Sigmoid colon (tissue), 6 donors: ENCODE measurements at regions not wholly inside any gene's neighbourhood (a gene's known extent, or its start where the extent isn't known, plus 50 kb on each side); places are given as distances from the start of the nearest gene placed in this dataset.

Experiments
- DNase-seq: peaks from one replicate; pipeline ENCODE4 v3.0.0-alpha.2; 2019
- H3K27ac ChIP-seq, 4 donors: fragments of 200-600 bp; sonication (generic); one replicate each; pipeline ENCODE4 v1.5.1; 2016 to 2019; ENCODE audit warnings: mild to moderate bottlenecking in 1 of 4
- H3K27me3 ChIP-seq, 3 donors: fragments of 200-600 bp; sonication (generic); one replicate each; pipeline ENCODE4 v1.5.1; 2019; ENCODE audit warnings: mild to moderate bottlenecking in 1 of 3
- H3K36me3 ChIP-seq, 4 donors: fragments of 200-600 bp; sonication (generic); one replicate each; pipeline ENCODE4 v1.5.1; 2016 to 2019
- H3K4me1 ChIP-seq, 4 donors: fragments of 200-600 bp; sonication (generic); one replicate each; pipeline ENCODE4 v1.5.1; 2017 to 2019
- H3K4me3 ChIP-seq, 4 donors: fragments of 200-600 bp; sonication (generic); one replicate each; pipeline ENCODE4 v1.5.1; 2017 to 2019; ENCODE audit warnings: mild to moderate bottlenecking in 2 of 4, moderate library complexity in 1 of 4
- H3K9me3 ChIP-seq, 4 donors: fragments of 200-600 bp in 3 of 4; sonication (generic) in 3 of 4; one replicate each; pipeline versions ENCODE4 v1.5.1 to v1.6.1; 2013 to 2019
- CTCF ChIP-seq, 4 experiments: fragments of 450-650 bp in 3 of 4; fragments of 200-600 bp in 1 of 4; IDR thresholded peaks; one replicate each; pipeline ENCODE4 v1.5.1; 2016 to 2019; ENCODE audit warnings: antibody characterized with exemption in 4 of 4, mild to moderate bottlenecking in 3 of 4, moderate library complexity in 2 of 4
- EP300 ChIP-seq, 4 donors: sonication (generic); formaldehyde crosslinking; IDR thresholded peaks; one replicate each; pipeline ENCODE4 v1.6.1; 2017; ENCODE audit warnings: antibody characterized with exemption in 4 of 4
- POLR2A ChIP-seq, 2 donors: fragments of 450-650 bp; IDR thresholded peaks; one replicate each; pipeline ENCODE4 v1.6.1; 2016; ENCODE audit warnings: antibody characterized with exemption in 2 of 2, mild to moderate bottlenecking in 2 of 2, moderate library complexity in 2 of 2
- POLR2AphosphoS5 ChIP-seq, 4 donors: sonication (generic); formaldehyde crosslinking; IDR thresholded peaks; one replicate each; pipeline ENCODE4 v1.6.1; 2017; ENCODE audit warnings: antibody characterized with exemption in 4 of 4
- WGBS, 2 donors: extraction: QIAGEN DNeasy Blood & Tissue Kit; methylation state at CpG; one replicate each; pipeline ENCODE4 v1.1.7; 2013; 5-methylcytosine and 5-hydroxymethylcytosine counted together
- intact Hi-C: fragments of 100-400 bp; cut with DNase I; formaldehyde crosslinking; loops from one replicate; pipeline ENCODE4 v1.15.1; 2023
- donor health status: healthy with polysubstance abuse.
- donor health status: healthy.

DNA sequence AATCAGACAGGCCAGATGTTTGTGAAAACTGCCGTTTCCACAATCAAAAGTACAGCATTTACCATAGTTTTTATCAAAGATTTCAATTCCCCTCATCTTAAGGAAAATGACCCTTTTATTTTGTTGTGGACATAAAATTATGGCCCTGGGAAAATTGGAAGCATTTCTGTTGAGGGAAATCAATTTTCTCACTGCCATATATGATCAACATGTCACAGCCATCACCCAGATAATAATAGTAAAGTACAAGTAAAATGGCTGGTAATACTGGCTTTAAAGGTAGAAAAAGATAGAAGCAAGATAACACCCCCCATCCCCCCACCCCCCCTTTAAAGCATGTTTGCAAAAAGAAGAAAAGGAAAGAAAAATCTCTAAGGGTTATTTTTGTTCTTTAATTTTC is 311.7 kb downstream of the WDR72 start:
- no peak for DNase-seq
- WGBS, 2 donors, result 67 to 84% methylated on average over 1 of the region's 1 CpG
- Histone ChIP-seq H3K27me3 (no peaks in the 10 kb centered on the region), H3K27ac (no peak overlapping the region), H3K4me1 (no peaks in the 10 kb centered on the region), H3K4me3 (no peak overlapping the region), H3K9me3 (no peaks in the 10 kb centered on the region), H3K36me3 (no peaks in the 10 kb centered on the region)
- intact Hi-C loops, result no loop called here
- no peak for TF ChIP-seq POLR2A (IDR thresholded peaks at IDR 0.05)
- TF ChIP-seq EP300 (IDR thresholded peaks at IDR 0.05), result no peak
- no peak for TF ChIP-seq POLR2AphosphoS5 (IDR thresholded peaks at IDR 0.05)
- no peak for TF ChIP-seq CTCF (IDR thresholded peaks at IDR 0.05)

- H3K4me3 ChIP-seq, result no peak overlapping the region
- no peak for DNase-seq
- no peak for TF ChIP-seq POLR2A (IDR thresholded peaks at IDR 0.05)
- no peak for TF ChIP-seq EP300 (IDR thresholded peaks at IDR 0.05)
- TF ChIP-seq POLR2AphosphoS5 (IDR thresholded peaks at IDR 0.05), result no peak
- TF ChIP-seq CTCF (IDR thresholded peaks at IDR 0.05), result no peak
- no peaks in the 10 kb centered on the region for H3K4me1 ChIP-seq
- H3K27me3 ChIP-seq, result no peaks in the 10 kb centered on the region
- H3K36me3 ChIP-seq, result no peaks in the 10 kb centered on the region
- no peaks in the 10 kb centered on the region for H3K9me3 ChIP-seq
- intact Hi-C loops, result no loop called here
- WGBS, 2 donors, result 63 to 71% methylated on average over 2 of the region's 2 CpGs
- no peak overlapping the region for H3K27ac ChIP-seq
These were observed 312.3 kb downstream of the WDR72 start for GRCh38 chr15:53447053-53447574.

DNA sequence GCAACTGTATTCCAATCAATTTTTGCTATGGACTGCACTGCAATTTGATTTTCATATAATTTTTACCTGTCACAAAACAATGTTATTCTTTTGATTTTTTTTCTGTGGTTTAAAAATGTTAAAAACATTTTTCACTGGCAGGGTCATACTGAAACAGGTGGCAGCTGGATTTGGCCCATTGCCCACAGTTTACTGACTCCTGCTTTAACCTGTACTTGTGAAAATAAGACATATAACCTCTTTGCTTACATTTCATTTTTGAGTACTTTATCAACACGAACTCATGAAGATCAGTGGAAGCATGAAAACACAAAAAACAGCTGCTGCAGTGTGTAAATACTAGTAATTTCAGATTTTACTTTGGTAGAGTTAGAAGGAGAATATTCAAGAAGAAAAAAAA is 313.1 kb downstream of the WDR72 start:
- Histone ChIP-seq H3K4me3 (no peak overlapping the region), H3K36me3 (no peaks in the 10 kb centered on the region), H3K27ac (no peak overlapping the region), H3K27me3 (no peaks in the 10 kb centered on the region), H3K4me1 (no peaks in the 10 kb centered on the region), H3K9me3 (no peaks in the 10 kb centered on the region)
- WGBS, 2 donors, result 0 to 24% methylated on average over 1 of the region's 1 CpG
- intact Hi-C loops, result no loop called here
- no peak for DNase-seq
- TF ChIP-seq POLR2AphosphoS5 (IDR thresholded peaks at IDR 0.05) (no peak), CTCF (IDR thresholded peaks at IDR 0.05) (no peak), POLR2A (IDR thresholded peaks at IDR 0.05) (no peak), EP300 (IDR thresholded peaks at IDR 0.05) (no peak)

- intact Hi-C loops, result no loop called here
- Histone ChIP-seq H3K9me3 (no peaks in the 10 kb centered on the region), H3K4me1 (no peaks in the 10 kb centered on the region), H3K27ac (no peak overlapping the region), H3K4me3 (no peak overlapping the region), H3K27me3 (no peaks in the 10 kb centered on the region), H3K36me3 (no peaks in the 10 kb centered on the region)
- 93 to 94% methylated on average over 7 of the region's 7 CpGs for WGBS, 2 donors
- no peak for TF ChIP-seq CTCF (IDR thresholded peaks at IDR 0.05)
- no peak for TF ChIP-seq POLR2A (IDR thresholded peaks at IDR 0.05)
- TF ChIP-seq POLR2AphosphoS5 (IDR thresholded peaks at IDR 0.05), result no peak
- no peak for TF ChIP-seq EP300 (IDR thresholded peaks at IDR 0.05)
- no peak for DNase-seq
These were observed 313.9 kb downstream of the WDR72 start for GRCh38 chr15:53445531-53445930.
